ENCODE measurements at regions not wholly inside any gene's neighbourhood (a gene's known extent, or its start where the extent isn't known, plus 50 kb on each side); places are given as distances from the start of the nearest gene placed in this dataset.

DNA sequence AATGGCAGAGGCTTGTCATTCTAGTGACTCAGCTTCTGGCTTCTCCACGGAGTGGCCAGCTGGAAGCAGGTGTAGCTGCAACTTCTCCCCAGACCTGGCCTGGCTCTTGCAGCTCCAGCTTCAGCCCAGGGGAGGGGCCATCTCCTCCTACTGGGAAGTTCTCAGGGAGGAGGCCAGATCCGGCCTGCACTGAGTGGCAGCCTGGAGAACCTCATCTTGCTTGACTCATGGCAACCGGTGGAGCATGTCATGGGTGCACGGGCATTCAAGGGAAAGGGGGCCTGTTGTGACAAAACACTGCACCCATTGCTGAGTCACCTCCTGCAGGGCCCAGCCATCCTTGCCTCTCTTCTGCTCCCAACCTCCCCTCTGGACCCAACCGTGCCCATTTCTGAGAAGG lies 273.9 kb upstream of the MAF start:
- intact Hi-C loops (cut with micrococcal nuclease): no loop called here
- CTCF ChIA-PET: interaction anchor here (0.6 kb wide), 2 partner anchors 158 to 172 kb away, joined by 3 read pairs; no protein-coding TSS in a partner anchor
- Mint-ChIP-seq H3K36me3 (ENCODE audit: insufficient read depth, unreplicated experiment) (no peaks in the 10 kb centered on the region), H3K4me1 (ENCODE audit: insufficient read depth, unreplicated experiment) (no peaks in the 10 kb centered on the region), H3K27me3 (ENCODE audit: insufficient read depth, unreplicated experiment) (no peaks in the 10 kb centered on the region), H3K9me3 (ENCODE audit: unreplicated experiment) (no peaks in the 10 kb centered on the region), H3K27ac (ENCODE audit: low read depth, unreplicated experiment) (no peak overlapping the region), H3K4me3 (ENCODE audit: unreplicated experiment) (no peak overlapping the region)
- POLR2A ChIA-PET: no interaction called here
- no TSS peak for BruUV-seq (replicated peaks)
- peak; percentile 80 for DNase-seq (ENCODE audit: unreplicated experiment)
- TF ChIP-seq, protein P1, sequence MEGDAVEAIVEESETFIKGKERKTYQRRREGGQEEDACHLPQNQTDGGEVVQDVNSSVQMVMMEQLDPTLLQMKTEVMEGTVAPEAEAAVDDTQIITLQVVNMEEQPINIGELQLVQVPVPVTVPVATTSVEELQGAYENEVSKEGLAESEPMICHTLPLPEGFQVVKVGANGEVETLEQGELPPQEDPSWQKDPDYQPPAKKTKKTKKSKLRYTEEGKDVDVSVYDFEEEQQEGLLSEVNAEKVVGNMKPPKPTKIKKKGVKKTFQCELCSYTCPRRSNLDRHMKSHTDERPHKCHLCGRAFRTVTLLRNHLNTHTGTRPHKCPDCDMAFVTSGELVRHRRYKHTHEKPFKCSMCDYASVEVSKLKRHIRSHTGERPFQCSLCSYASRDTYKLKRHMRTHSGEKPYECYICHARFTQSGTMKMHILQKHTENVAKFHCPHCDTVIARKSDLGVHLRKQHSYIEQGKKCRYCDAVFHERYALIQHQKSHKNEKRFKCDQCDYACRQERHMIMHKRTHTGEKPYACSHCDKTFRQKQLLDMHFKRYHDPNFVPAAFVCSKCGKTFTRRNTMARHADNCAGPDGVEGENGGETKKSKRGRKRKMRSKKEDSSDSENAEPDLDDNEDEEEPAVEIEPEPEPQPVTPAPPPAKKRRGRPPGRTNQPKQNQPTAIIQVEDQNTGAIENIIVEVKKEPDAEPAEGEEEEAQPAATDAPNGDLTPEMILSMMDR (IDR thresholded peaks at IDR 0.05; ENCODE audit: unreplicated experiment): no peak

DNA sequence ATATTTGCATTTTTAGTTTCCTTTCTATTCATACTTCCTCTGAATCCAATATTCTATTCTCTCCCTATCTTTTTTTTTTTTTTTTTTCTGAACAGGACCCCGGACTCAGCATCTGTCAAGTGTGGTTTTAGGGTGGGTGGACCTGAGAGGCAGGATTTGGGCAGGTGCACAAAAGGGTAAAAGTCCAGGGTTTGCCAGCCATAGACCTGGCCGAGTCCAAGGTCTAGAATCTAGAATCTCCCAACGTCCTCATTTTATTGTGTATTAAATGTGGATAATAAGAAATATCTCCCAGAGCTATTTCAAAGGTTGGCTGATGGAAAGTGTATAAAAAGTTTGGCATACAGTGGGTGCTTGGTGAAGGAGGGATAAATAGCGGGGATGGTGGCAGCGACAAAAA lies 273.3 kb upstream of the MAF start:
- ChIA-PET CTCF (interaction anchor here (0.6 to 0.7 kb wide), 2 partner anchors 105 to 158 kb away, joined by 3 read pairs; no protein-coding TSS in a partner anchor), POLR2A (no interaction called here)
- Mint-ChIP-seq H3K27me3 (ENCODE audit: insufficient read depth, unreplicated experiment) (no peaks in the 10 kb centered on the region), H3K36me3 (ENCODE audit: insufficient read depth, unreplicated experiment) (no peaks in the 10 kb centered on the region), H3K4me3 (ENCODE audit: unreplicated experiment) (no peak overlapping the region), H3K9me3 (ENCODE audit: unreplicated experiment) (no peaks in the 10 kb centered on the region), H3K4me1 (ENCODE audit: insufficient read depth, unreplicated experiment) (no peaks in the 10 kb centered on the region), H3K27ac (ENCODE audit: low read depth, unreplicated experiment) (no peak overlapping the region)
- no TSS peak for BruUV-seq (replicated peaks)
- TF ChIP-seq, protein P1 (IDR thresholded peaks at IDR 0.05; ENCODE audit: unreplicated experiment): no peak
- intact Hi-C loops (cut with micrococcal nuclease): no loop called here
- no peak for DNase-seq (ENCODE audit: unreplicated experiment)

DNA sequence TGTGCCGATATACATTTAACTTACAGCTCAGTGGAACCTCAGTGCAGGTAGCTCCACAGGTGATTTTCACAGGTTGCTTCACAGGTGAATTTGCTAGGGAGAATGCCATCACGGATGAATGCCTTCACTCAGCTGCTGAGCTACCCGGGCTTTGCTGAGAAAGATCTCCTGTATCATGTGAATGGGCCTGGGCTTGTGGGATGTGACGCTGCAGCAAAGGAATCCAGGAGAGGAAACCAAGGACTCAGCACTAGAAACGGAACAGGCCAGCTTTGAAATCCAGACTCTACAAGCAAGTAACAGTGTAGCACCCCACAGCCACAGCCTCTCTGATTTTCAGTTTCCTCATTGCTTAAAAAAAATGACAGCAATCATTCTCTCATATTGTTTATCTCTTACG lies 271.4 kb upstream of the MAF start:
- DNase-seq (ENCODE audit: unreplicated experiment): no peak
- Mint-ChIP-seq H3K36me3 (ENCODE audit: insufficient read depth, unreplicated experiment) (no peaks in the 10 kb centered on the region), H3K4me3 (ENCODE audit: unreplicated experiment) (no peak overlapping the region), H3K27me3 (ENCODE audit: insufficient read depth, unreplicated experiment) (no peaks in the 10 kb centered on the region), H3K4me1 (ENCODE audit: insufficient read depth, unreplicated experiment) (no peaks in the 10 kb centered on the region), H3K9me3 (ENCODE audit: unreplicated experiment) (no peaks in the 10 kb centered on the region), H3K27ac (ENCODE audit: low read depth, unreplicated experiment) (no peak overlapping the region)
- CTCF ChIA-PET: interaction anchor here (0.6 kb wide), 1 partner anchor 1602 kb away, joined by 3 read pairs; no protein-coding TSS in a partner anchor
- TF ChIP-seq, protein P1 (IDR thresholded peaks at IDR 0.05; ENCODE audit: unreplicated experiment): no peak
- POLR2A ChIA-PET: interaction anchor here (0.8 to 0.9 kb wide), 2 partner anchors 12 to 119 kb away, joined by 3 read pairs; no protein-coding TSS in a partner anchor
- intact Hi-C loops (cut with micrococcal nuclease): no loop called here
- no TSS peak for BruUV-seq (replicated peaks)

- Mint-ChIP-seq H3K4me3 (ENCODE audit: unreplicated experiment) (no peak overlapping the region), H3K9me3 (ENCODE audit: unreplicated experiment) (no peaks in the 10 kb centered on the region), H3K4me1 (ENCODE audit: insufficient read depth, unreplicated experiment) (no peaks in the 10 kb centered on the region), H3K27me3 (ENCODE audit: insufficient read depth, unreplicated experiment) (no peaks in the 10 kb centered on the region), H3K27ac (ENCODE audit: low read depth, unreplicated experiment) (no peak overlapping the region), H3K36me3 (ENCODE audit: insufficient read depth, unreplicated experiment) (no peaks in the 10 kb centered on the region)
- CTCF ChIA-PET: interaction anchor here (0.5 kb wide), 1 partner anchor 64 kb away, joined by 4 read pairs; no protein-coding TSS in a partner anchor
- no TSS peak for BruUV-seq (replicated peaks)
- intact Hi-C loops (cut with micrococcal nuclease): no loop called here
- POLR2A ChIA-PET: interaction anchor here (0.6 kb wide), 1 partner anchor 250 kb away, joined by 3 read pairs; no protein-coding TSS in a partner anchor
- no peak for DNase-seq (ENCODE audit: unreplicated experiment)
- TF ChIP-seq, protein P1 (IDR thresholded peaks at IDR 0.05; ENCODE audit: unreplicated experiment): no peak
These were observed 269.7 kb upstream of the MAF start for GRCh38 chr16:79870016-79870886.

Measured in MCF 10A (cell line).